Mesenchymal stem cell (in vitro differentiated cells and primary cell): ENCODE measurements at regions not wholly inside any gene's neighbourhood (a gene's known extent, or its start where the extent isn't known, plus 50 kb on each side); places are given as distances from the start of the nearest gene placed in this dataset.

Experiments used
- DNase-seq: peaks from one replicate; pipeline ENCODE4 v3.0.0-alpha.2; 2013
- H2AFZ ChIP-seq: one replicate; pipeline ENCODE4 v1.6.1; 2013; ENCODE audit warnings: low read depth, mild to moderate bottlenecking, control low read depth, inconsistent platforms, low read length, moderate library complexity
- H2AK5ac ChIP-seq: 2 replicates; pipeline ENCODE4 v1.6.1; 2013; ENCODE audit warnings: low read length, moderate library complexity, mild to moderate bottlenecking, inconsistent platforms; ENCODE audit not compliant: severe bottlenecking
- H2BK120ac ChIP-seq: one replicate; pipeline ENCODE4 v1.6.1; 2013; ENCODE audit warnings: low read depth, mild to moderate bottlenecking, inconsistent platforms, low read length, moderate library complexity
- H2BK12ac ChIP-seq, 2 experiments: one replicate each; pipeline ENCODE4 v1.6.1; 2013; ENCODE audit warnings: inconsistent platforms in 2 of 2, low read length in 2 of 2, mild to moderate bottlenecking in 2 of 2, moderate library complexity in 2 of 2, control low read depth in 1 of 2
- H2BK15ac ChIP-seq: one replicate; pipeline ENCODE4 v1.6.1; 2013; ENCODE audit warnings: mild to moderate bottlenecking, low read depth, inconsistent platforms; ENCODE audit not compliant: poor library complexity, severe bottlenecking
- H2BK5ac ChIP-seq: 2 replicates; pipeline ENCODE4 v1.6.1; 2013; ENCODE audit warnings: low read depth, mild to moderate bottlenecking, low read length, control low read depth, inconsistent platforms; ENCODE audit not compliant: poor library complexity, severe bottlenecking
- H3K14ac ChIP-seq, 2 experiments: one replicate each; pipeline ENCODE4 v1.6.1; 2013; ENCODE audit warnings: inconsistent platforms in 2 of 2, low read length in 2 of 2, control low read depth in 1 of 2, mild to moderate bottlenecking in 1 of 2, moderate library complexity in 1 of 2
- H3K18ac ChIP-seq, 2 experiments: one replicate each; pipeline ENCODE4 v1.6.1; 2013; ENCODE audit warnings: inconsistent platforms in 2 of 2, low read length in 2 of 2, control low read depth in 1 of 2, low read depth in 1 of 2, mild to moderate bottlenecking in 1 of 2
- H3K23ac ChIP-seq, 2 experiments: one replicate each; pipeline ENCODE4 v1.6.1; 2013; ENCODE audit warnings: inconsistent platforms in 2 of 2, low read length in 2 of 2, mild to moderate bottlenecking in 2 of 2, moderate library complexity in 2 of 2, control low read depth in 1 of 2
- H3K27ac ChIP-seq: 2 replicates; pipeline ENCODE4 v1.5.1; 2013; ENCODE audit warnings: mild to moderate bottlenecking, moderate library complexity, low read length, control low read depth, inconsistent platforms; ENCODE audit not compliant: poor library complexity, severe bottlenecking
- H3K27me3 ChIP-seq, 2 experiments: 2 replicates each; pipeline versions ENCODE4 v1.6.1 to v1.7.0; 2013; ENCODE audit warnings: low read length in 2 of 2, mild to moderate bottlenecking in 2 of 2, moderate library complexity in 2 of 2, control low read depth in 1 of 2, inconsistent platforms in 1 of 2; ENCODE audit not compliant: control insufficient read depth in 1 of 2, insufficient read depth in 1 of 2
- H3K36me3 ChIP-seq, 2 experiments: 2 replicates each; pipeline versions ENCODE4 v1.6.1 to v1.7.0; 2013; ENCODE audit warnings: low read length in 2 of 2, control low read depth in 1 of 2, inconsistent platforms in 1 of 2, low read depth in 1 of 2, mild to moderate bottlenecking in 1 of 2; ENCODE audit not compliant: insufficient read depth in 2 of 2, control insufficient read depth in 1 of 2
- H3K4ac ChIP-seq, 2 experiments: one replicate each; pipeline ENCODE4 v1.6.1; 2013; ENCODE audit warnings: inconsistent platforms in 2 of 2, low read length in 2 of 2, mild to moderate bottlenecking in 2 of 2, moderate library complexity in 2 of 2, control low read depth in 1 of 2, low read depth in 1 of 2
- H3K4me1 ChIP-seq: 2 replicates; pipeline ENCODE4 v1.6.1; 2013; ENCODE audit warnings: low read depth, low read length, control low read depth; ENCODE audit not compliant: control insufficient read depth, insufficient read depth
- H3K4me2 ChIP-seq: 2 replicates; pipeline ENCODE4 v1.6.1; 2013; ENCODE audit warnings: low read length, mild to moderate bottlenecking, inconsistent platforms; ENCODE audit not compliant: poor library complexity, severe bottlenecking
- H3K4me3 ChIP-seq, 2 experiments: 2 replicates each; pipeline versions ENCODE4 v1.5.1 to v1.7.0; 2013; ENCODE audit warnings: low read length in 2 of 2, mild to moderate bottlenecking in 2 of 2, control low read depth in 1 of 2, low read depth in 1 of 2; ENCODE audit not compliant: insufficient read depth in 1 of 2
- H3K79me1 ChIP-seq: replicated peaks from 2 replicates; pipeline ENCODE4 v1.6.1; 2013; ENCODE audit warnings: mild to moderate bottlenecking, control low read depth, low read length, inconsistent platforms; ENCODE audit not compliant: poor library complexity, severe bottlenecking
- H3K9ac ChIP-seq: 2 replicates; pipeline ENCODE4 v1.7.0; 2013; ENCODE audit warnings: mild to moderate bottlenecking, low read length, moderate library complexity
- H3K9me3 ChIP-seq: 2 replicates; pipeline ENCODE4 v1.7.0; 2013; ENCODE audit warnings: mild to moderate bottlenecking, low read length; ENCODE audit not compliant: control insufficient read depth
- H4K8ac ChIP-seq: one replicate; pipeline ENCODE4 v1.6.1; 2013; ENCODE audit warnings: inconsistent platforms, mild to moderate bottlenecking, low read length, moderate library complexity
- H4K91ac ChIP-seq: one replicate; pipeline ENCODE4 v1.6.1; 2013; ENCODE audit warnings: mild to moderate bottlenecking, low read length, inconsistent platforms
- WGBS: methylation state at CpG from one replicate; pipeline ENCODE4 v1.1.7; 2013; ENCODE audit warnings: mixed read lengths; 5-methylcytosine and 5-hydroxymethylcytosine counted together

- Histone ChIP-seq H3K27me3 (peaks cover 0 to 4% of the 10 kb centered on the region in 2 experiments), H4K8ac (peak overlapping the region; percentile 1), H4K91ac (no peak overlapping the region), H3K79me1 (no peaks in the 10 kb centered on the region), H3K36me3 (no peaks in the 10 kb centered on the region), H3K4me2 (no peak overlapping the region), H3K27ac (no peak overlapping the region), H3K18ac (no peak overlapping the region), H2AK5ac (no peak overlapping the region), H3K9me3 (no peaks in the 10 kb centered on the region), H2AFZ (no peak overlapping the region), H3K4me1 (no peaks in the 10 kb centered on the region), H3K4ac (no peak overlapping the region), H3K4me3 (no peak overlapping the region), H2BK15ac (no peak overlapping the region), H2BK12ac (peak overlapping the region in 1 of 2 experiments; percentile 42), H3K23ac (no peak overlapping the region), H2BK5ac (no peak overlapping the region), H2BK120ac (peak overlapping the region; percentile 8), H3K9ac (no peak overlapping the region), H3K14ac (no peak overlapping the region)
- 95% methylated on average over 12 of the region's 12 CpGs for WGBS
- DNase-seq, result no peak
Measured at GRCh38 chr18:10161315-10161714, 247.5 kb downstream of the VAPA start.

- H3K4me3 ChIP-seq, result no peak overlapping the region
- no peak overlapping the region for H3K9ac ChIP-seq
- H2BK5ac ChIP-seq, result no peak overlapping the region
- no peaks in the 10 kb centered on the region for H3K4me1 ChIP-seq
- no peaks in the 10 kb centered on the region for H3K36me3 ChIP-seq
- H3K18ac ChIP-seq, result no peak overlapping the region
- H2AFZ ChIP-seq, result no peak overlapping the region
- no peak overlapping the region for H2BK120ac ChIP-seq
- no peak for DNase-seq
- no peak overlapping the region for H3K14ac ChIP-seq
- H3K27ac ChIP-seq, result no peak overlapping the region
- H4K91ac ChIP-seq, result no peak overlapping the region
- no peaks in the 10 kb centered on the region for H3K79me1 ChIP-seq
- no peak overlapping the region for H3K4me2 ChIP-seq
- no peak overlapping the region for H2BK12ac ChIP-seq
- no peak overlapping the region for H3K23ac ChIP-seq
- no peak overlapping the region for H4K8ac ChIP-seq
- no peak overlapping the region for H3K4ac ChIP-seq
- H2AK5ac ChIP-seq, result no peak overlapping the region
- no peaks in the 10 kb centered on the region for H3K9me3 ChIP-seq
- no peak overlapping the region for H2BK15ac ChIP-seq
- 81% methylated on average over 4 of the region's 4 CpGs for WGBS
- H3K27me3 ChIP-seq, result peaks cover 0 to 4% of the 10 kb centered on the region in 2 experiments
Measured at GRCh38 chr18:10162340-10162739, 248.5 kb downstream of the VAPA start.

GRCh38 chr18:10164271-10165071 lies 250.7 kb downstream of the VAPA start:
- Histone ChIP-seq H3K4me2 (no peak overlapping the region), H3K9ac (no peak overlapping the region), H2BK12ac (peak overlapping the region in 1 of 2 experiments; percentile 43), H3K18ac (no peak overlapping the region), H2BK15ac (no peak overlapping the region), H3K23ac (no peak overlapping the region), H2BK120ac (no peak overlapping the region), H3K27me3 (peaks cover 0 to 4% of the 10 kb centered on the region in 2 experiments), H2BK5ac (no peak overlapping the region), H2AK5ac (no peak overlapping the region), H3K4me1 (no peaks in the 10 kb centered on the region), H3K14ac (no peak overlapping the region), H3K4ac (no peak overlapping the region), H3K36me3 (no peaks in the 10 kb centered on the region), H3K27ac (no peak overlapping the region), H2AFZ (no peak overlapping the region), H3K4me3 (no peak overlapping the region), H4K91ac (no peak overlapping the region), H3K79me1 (no peaks in the 10 kb centered on the region), H3K9me3 (no peaks in the 10 kb centered on the region), H4K8ac (no peak overlapping the region)
- DNase-seq, result no peak
- WGBS, result 94% methylated on average over 14 of the region's 17 CpGs

- peak overlapping the region; percentile 93 for H2BK15ac ChIP-seq
- H3K27me3 ChIP-seq, result peaks cover 0 to 4% of the 10 kb centered on the region in 2 experiments
- peaks cover 2% of the 10 kb centered on the region for H3K4me1 ChIP-seq
- no peak overlapping the region for H3K14ac ChIP-seq
- H3K9me3 ChIP-seq, result no peaks in the 10 kb centered on the region
- peak overlapping the region; percentile 52 for H4K91ac ChIP-seq
- no peak overlapping the region for H3K18ac ChIP-seq
- H3K27ac ChIP-seq, result no peak overlapping the region
- DNase-seq, result no peak
- peak overlapping the region in 1 of 2 experiments; percentile 59 for H3K4ac ChIP-seq
- H4K8ac ChIP-seq, result no peak overlapping the region
- WGBS, result 93% methylated on average over 22 of the region's 22 CpGs
- H3K36me3 ChIP-seq, result no peaks in the 10 kb centered on the region
- H3K9ac ChIP-seq, result no peak overlapping the region
- no peak overlapping the region for H2AFZ ChIP-seq
- no peak overlapping the region for H3K23ac ChIP-seq
- H3K79me1 ChIP-seq, result no peaks in the 10 kb centered on the region
- H2BK5ac ChIP-seq, result no peak overlapping the region
- no peak overlapping the region for H3K4me3 ChIP-seq
- no peak overlapping the region for H2BK120ac ChIP-seq
- H3K4me2 ChIP-seq, result no peak overlapping the region
- H2AK5ac ChIP-seq, result no peak overlapping the region
- H2BK12ac ChIP-seq, result no peak overlapping the region
Measured at GRCh38 chr18:10166164-10166807, 252.5 kb downstream of the VAPA start.
